GM21723 (cell line): ENCODE measurements at regions not wholly inside any gene's neighbourhood (a gene's known extent, or its start where the extent isn't known, plus 50 kb on each side); places are given as distances from the start of the nearest gene placed in this dataset.

Experiments used
- ATAC-seq: cut with Tn5 transposase; IDR thresholded peaks from one replicate; pipeline ENCODE4 v1.9.1; 2021; ENCODE audit warnings: mild to moderate bottlenecking, moderate library complexity; ENCODE audit not compliant: unreplicated experiment

DNA sequence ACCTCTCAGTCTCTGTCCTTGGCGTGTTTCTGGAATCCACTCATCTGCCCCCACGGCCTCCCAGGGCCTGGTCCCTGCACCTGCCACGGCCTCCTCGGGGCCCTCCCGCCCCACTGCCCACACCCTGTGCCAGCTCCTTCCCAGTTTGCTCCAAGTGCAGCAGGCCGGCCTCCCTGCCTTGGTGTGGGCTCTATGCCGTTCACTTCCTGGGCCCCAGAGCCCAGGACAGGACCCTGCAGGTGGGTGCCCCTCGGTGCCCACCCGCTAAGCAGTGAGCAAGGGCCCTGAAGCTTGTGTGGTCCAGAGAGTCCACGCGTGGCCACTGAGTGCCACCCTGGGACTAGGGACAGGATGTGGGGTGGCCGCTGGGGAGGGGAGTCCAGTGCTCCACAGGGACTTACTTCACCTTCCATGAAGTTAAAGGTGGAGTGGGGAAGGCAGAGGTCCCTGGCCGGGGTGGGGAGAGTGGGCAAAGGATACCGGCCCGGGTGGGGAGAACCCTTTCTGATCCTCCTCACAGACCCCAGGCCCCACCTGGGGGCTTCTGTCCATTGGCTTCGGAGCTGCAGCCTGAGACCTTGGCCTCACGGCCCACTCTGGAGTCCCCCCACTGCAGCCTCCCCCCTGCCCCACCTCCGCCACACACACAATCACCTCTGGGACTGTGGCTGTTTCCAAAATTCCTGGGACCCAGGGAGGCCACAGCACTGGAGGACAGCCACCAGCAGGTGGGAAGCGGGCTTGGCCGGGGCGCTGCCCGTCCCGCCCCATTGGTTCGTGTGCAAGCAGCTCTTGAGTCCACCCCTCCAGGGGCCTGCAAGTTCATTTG is 60.0 kb upstream of the NKX1-1 start:
- no peak for ATAC-seq

GRCh38 chr4:1465173-1466033 is 59.2 kb upstream of the NKX1-1 start:
- no peak for ATAC-seq

DNA sequence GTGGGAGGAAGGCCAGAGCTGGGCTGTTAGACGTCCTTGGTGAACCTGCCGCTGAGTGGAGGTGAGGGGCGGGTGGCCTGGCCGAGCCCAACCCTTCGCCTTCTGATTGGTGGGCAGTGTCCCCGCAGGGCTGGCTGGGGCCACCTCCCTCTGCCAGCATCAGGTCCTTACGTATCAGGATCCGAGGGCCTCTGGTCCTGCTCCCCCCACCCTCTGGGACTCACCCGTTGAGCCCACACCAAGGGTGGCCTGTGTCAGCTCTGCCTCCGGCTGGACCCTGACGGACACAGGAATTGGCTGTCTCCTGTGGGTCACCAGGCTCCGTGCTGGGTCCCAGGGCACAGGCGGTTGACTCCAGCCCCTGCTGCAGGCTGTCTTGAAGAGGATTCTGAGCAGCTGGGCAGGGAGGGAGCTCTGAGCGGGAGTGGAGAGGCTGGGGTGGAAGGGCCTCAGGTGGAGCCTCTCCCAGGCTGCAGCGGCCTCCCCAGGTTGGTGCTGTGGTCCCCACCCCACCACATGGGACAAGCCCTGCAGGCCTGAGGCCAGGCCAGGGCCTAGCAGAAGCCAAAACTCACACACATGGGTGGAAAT is 58.4 kb upstream of the NKX1-1 start:
- ATAC-seq: no peak

DNA sequence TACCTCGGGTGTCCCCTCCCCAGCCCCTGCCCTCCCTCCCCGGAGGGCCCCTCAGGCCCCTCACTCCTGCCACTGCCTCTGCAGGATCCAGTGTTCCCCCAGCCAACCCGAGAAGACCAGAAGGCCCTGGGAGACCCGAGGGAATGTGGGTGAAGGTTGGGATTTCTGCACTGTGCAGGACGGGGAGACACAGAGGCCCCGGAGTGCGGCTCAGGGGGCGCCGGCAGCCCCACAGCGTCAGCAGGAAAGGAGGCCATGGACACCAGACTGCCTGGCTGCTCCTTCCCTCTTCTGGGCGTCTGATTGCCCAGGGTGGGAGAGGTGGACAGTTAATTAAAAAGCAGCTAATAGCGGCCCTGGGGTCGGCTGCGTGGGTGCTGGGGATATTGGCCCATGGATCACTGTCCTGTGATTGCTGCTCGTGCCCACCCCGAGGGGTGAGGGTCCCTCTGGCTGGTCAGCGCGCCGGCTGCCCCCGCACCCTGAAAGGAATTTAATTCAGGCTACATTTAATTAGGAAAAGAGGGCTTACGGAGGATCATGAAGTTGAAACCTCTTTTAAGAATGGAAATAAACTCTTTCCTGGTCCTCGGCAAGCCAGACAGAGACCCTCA is 57.8 kb upstream of the NKX1-1 start:
- ATAC-seq: no peak

DNA sequence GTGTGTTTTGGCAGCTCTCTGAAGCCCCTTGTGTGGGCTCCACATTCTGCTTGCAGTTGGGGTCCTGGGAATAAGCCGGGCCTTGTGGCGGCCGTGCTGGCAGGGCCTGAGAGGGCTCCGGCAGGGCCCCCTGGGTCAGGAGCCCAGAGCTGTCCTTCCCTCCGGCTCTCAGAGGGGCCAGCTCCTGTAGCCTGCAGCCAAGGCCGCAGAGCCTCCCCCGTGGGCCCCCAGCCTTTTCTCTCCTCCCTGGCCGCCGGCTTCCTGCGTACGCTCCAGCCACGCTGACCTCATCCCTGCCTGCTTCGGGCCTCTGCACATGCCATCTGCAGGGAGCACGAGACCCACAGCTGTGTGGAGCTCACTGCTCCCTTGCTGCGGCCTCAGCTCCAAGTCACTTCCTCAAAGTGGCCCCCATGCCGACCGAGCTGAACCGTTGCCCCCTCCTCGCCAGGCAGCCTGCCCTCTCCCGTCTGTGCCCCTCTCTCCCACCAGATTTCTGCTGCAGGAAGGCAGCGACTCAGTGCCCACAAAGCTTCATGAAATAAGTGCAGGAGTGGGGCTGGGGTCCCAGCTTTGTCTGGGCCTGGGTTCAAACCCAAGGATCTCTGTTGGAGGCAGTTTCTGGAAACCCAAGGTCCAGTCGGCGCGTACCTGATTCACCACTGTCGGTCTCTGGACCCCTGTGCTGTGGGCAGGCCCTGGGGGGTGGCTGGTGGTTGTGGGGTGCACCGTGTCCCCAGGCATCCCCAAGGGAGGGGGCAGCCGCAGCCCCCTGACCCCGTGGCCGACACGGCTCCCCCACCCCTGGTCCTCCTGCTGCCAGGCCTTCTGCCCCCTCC is 57.1 kb upstream of the NKX1-1 start:
- ATAC-seq: no peak

DNA sequence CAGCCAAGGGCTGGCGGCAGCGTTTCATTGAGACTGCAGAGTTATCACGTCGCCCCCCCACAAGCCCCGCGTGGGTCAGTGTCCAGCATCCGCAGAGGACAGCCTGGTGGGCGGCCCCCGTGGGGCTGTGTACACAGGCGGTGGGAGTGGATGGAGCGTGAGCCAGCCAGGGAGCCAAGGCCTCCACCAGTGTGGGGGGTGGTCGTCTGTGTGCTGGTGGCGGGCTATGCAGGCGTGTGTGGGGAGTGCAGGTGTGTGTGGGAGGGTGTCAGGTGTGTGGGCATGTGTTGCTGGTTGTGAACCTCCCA is 56.5 kb upstream of the NKX1-1 start:
- no peak for ATAC-seq

GRCh38 chr4:1462009-1462767 is 55.9 kb upstream of the NKX1-1 start:
- ATAC-seq: no peak

- no peak for ATAC-seq
Measured at GRCh38 chr4:1460967-1461868, 55.0 kb upstream of the NKX1-1 start.

DNA sequence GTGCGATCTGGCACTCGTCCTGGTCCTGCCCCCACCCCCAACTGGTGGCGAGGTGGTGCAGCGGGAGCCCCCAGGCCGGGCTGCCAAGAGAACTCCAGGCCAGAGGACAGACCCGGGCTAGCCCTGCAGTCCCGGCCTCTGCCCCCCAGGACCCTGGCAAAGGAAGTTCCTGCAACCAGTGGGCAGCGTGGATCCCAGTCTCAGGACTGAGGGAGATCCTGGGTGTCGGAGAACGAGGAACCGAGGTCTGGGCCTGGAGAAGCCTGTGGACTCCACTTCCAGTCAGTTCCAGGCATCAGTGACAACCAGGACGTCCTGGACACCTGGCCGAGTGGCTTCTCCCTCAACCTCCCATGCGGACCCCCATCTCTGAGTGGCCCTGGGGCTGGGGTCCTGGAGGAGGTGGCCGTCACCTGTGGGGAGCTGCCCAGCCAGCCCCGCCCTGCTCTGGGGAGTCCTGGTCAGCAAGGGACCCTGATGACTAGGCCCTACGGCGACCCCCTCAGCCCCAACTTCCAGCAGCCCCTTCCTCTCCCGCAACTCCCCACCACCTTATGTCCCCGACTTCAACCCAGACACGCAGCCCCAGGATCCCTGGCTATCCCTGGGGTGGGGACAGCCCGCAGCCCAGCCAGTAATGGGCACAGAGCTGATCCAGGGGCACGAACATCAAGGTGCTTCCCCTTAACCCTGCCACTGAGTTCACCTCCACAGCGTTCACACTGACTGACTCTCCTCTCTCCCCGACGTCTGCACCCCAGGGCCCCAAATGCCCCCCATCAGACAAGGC is 53.7 kb upstream of the NKX1-1 start:
- no peak for ATAC-seq

- no peak for ATAC-seq
Measured at GRCh38 chr4:1459081-1459721, 53.0 kb upstream of the NKX1-1 start.

GRCh38 chr4:1458581-1458980 is 52.3 kb upstream of the NKX1-1 start:
- ATAC-seq: no peak
